K562 (cell line): ENCODE measurements at regions not wholly inside any gene's neighbourhood (a gene's known extent, or its start where the extent isn't known, plus 50 kb on each side); places are given as distances from the start of the nearest gene placed in this dataset.
A peak's percentile ranks its signal among the peaks of the same experiment; 100 is the strongest.

Source experiments
- ARID1B ChIP-seq: fragments of 450-650 bp; IDR thresholded peaks from 2 replicates; pipeline ENCODE4 v1.6.1; 2016; ENCODE audit warnings: antibody characterized with exemption, mild to moderate bottlenecking, inconsistent platforms
- CBFA2T3 ChIP-seq: fragments of 450-650 bp; IDR thresholded peaks from 2 replicates; pipeline ENCODE4 v1.6.1; 2017
- DPF2 ChIP-seq: fragments of 450-650 bp; IDR thresholded peaks from 2 replicates; pipeline ENCODE4 v1.6.1; 2016
- FOSL1 ChIP-seq: fragments of 200-800 bp; sonication (Bioruptor generic); conservative IDR thresholded peaks from 2 replicates; pipeline ENCODE4 v1.6.1; 2016; ENCODE audit warnings: missing genetic modification characterization, missing compliant biosample characterization
- GABPA ChIP-seq: fragments of 200-800 bp; sonication (Bioruptor generic); conservative IDR thresholded peaks from 2 replicates; pipeline ENCODE4 v1.6.1; 2016; ENCODE audit warnings: low read depth, missing genetic modification characterization, missing compliant biosample characterization
- GTF2F1 ChIP-seq: IDR thresholded peaks from 2 replicates; pipeline ENCODE4 v1.6.1; 2011; ENCODE audit warnings: low read depth, low read length, improper control_type of control experiment
- JUND ChIP-seq, 2 experiments: IDR thresholded peaks; 2 replicates in 1 of 2; 3 replicates in 1 of 2; pipeline ENCODE4 v1.6.1; 2011; ENCODE audit warnings: borderline replicate concordance in 2 of 2, low read depth in 2 of 2, low read length in 2 of 2, improper control_type of control experiment in 1 of 2, missing biosample characterization in 1 of 2, missing genetic modification characterization in 1 of 2, missing genetic modification reagents in 1 of 2
- MEIS2 ChIP-seq: fragments of 450-650 bp; IDR thresholded peaks from 2 replicates; pipeline ENCODE4 v1.6.1; 2014; ENCODE audit warnings: mild to moderate bottlenecking; ENCODE audit not compliant: partially characterized antibody
- MTA2 ChIP-seq: fragments of 450-650 bp; IDR thresholded peaks from 2 replicates; pipeline ENCODE4 v1.6.1; 2016; ENCODE audit warnings: low read depth
- MTA3 ChIP-seq: fragments of 450-650 bp; formaldehyde crosslinking; IDR thresholded peaks from 2 replicates; pipeline ENCODE4 v1.6.1; 2017; ENCODE audit warnings: mild to moderate bottlenecking, borderline replicate concordance
- NCOR1 ChIP-seq: fragments of 450-650 bp; IDR thresholded peaks from 2 replicates; pipeline ENCODE4 v1.6.1; 2016; ENCODE audit warnings: mild to moderate bottlenecking, moderate library complexity
- SMAD2 ChIP-seq: fragments of 150-350 bp; IDR thresholded peaks from 2 replicates; pipeline ENCODE4 v1.6.1; 2014; ENCODE audit warnings: low read depth, mild to moderate bottlenecking, low read length
- SMARCA4 ChIP-seq: fragments of 450-650 bp; IDR thresholded peaks from 2 replicates; pipeline ENCODE4 v1.6.1; 2016
- SOX6 ChIP-seq: fragments of 450-650 bp; IDR thresholded peaks from 2 replicates; pipeline ENCODE4 v1.6.1; 2014; ENCODE audit warnings: mild to moderate bottlenecking
- TAL1 ChIP-seq: fragments of 450-650 bp; IDR thresholded peaks from 2 replicates; pipeline ENCODE4 v1.6.1; 2016; ENCODE audit warnings: mild to moderate bottlenecking
- TF ChIP-seq, protein P1 (sequence below): fragments of 200-400 bp; formaldehyde crosslinking; IDR thresholded peaks from 2 replicates; pipeline ENCODE4 v1.6.1; 2017; ENCODE audit warnings: mild to moderate bottlenecking, low read depth, low read length, moderate library complexity
- TF ChIP-seq, protein P2 (sequence below): fragments of 150-350 bp; IDR thresholded peaks from 2 replicates; pipeline ENCODE4 v1.6.1; 2014; ENCODE audit warnings: low read depth, mild to moderate bottlenecking, low read length, borderline replicate concordance
- TF ChIP-seq, protein P3 (sequence below), 2 experiments: IDR thresholded peaks in 1 of 2; conservative IDR thresholded peaks in 1 of 2; 2 replicates each; pipeline ENCODE4 v1.6.1; 2016; ENCODE audit warnings: low read depth in 2 of 2, mild to moderate bottlenecking in 1 of 2, missing compliant biosample characterization in 1 of 2, missing genetic modification characterization in 1 of 2, moderate library complexity in 1 of 2

DNA sequence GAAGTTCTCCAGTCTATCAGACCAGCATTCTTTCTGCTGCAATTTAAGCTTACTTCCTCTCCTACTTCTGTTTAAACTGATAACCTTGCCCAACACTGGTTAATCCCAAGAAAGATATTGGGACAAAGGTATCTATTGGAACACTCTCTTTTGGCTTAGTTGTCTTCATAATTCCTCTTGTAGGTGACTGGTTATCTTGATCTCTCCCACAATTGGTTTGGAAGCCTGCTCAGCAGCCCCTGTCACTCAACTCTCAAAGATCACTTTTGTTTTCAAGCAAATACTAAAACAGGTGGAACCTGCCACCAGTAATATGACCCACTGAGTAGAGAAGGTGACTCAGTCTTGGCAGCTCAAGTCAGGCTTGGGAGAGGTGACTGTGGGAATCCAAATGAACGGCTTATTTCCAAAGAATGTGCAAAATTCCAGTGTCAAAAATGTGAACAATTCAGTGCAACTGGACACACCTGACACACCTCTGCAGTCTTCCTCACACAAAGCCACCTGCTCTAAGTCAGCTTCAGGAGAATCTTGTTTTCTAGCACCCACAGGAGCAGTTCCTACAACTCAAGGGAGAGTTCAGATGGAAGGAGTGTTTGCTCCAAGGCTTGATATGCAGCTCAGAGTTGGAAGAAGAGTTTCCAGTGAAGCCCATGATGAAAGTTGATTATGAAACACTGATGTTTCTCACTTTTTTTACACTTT lies 83.2 kb upstream of the SLC38A2 start (continued):
- peak; percentile 42; the same call in 1 of the 2 replicates for TF ChIP-seq SMARCA4
- TF ChIP-seq SMAD2: no peak
- TF ChIP-seq TAL1: peak; percentile 55; the same call in 1 of the 2 replicates
- TF ChIP-seq MEIS2: peak; percentile 43
- TF ChIP-seq JUND (IDR thresholded peaks at IDR 0.05; ENCODE audit: borderline replicate concordance, low read depth, low read length): 0 out of 2 replicates have a peak, but pooled peaks have one; percentile 5
- no peak for TF ChIP-seq JUND (tag; IDR thresholded peaks at IDR 0.05; ENCODE audit: borderline replicate concordance, low read depth, low read length)
- peak; percentile 76 for TF ChIP-seq CBFA2T3
- peak; percentile 81 for TF ChIP-seq SOX6
- peak; percentile 51; the same call in 1 of the 2 replicates for TF ChIP-seq FOSL1 (tag)
- TF ChIP-seq, protein P1, sequence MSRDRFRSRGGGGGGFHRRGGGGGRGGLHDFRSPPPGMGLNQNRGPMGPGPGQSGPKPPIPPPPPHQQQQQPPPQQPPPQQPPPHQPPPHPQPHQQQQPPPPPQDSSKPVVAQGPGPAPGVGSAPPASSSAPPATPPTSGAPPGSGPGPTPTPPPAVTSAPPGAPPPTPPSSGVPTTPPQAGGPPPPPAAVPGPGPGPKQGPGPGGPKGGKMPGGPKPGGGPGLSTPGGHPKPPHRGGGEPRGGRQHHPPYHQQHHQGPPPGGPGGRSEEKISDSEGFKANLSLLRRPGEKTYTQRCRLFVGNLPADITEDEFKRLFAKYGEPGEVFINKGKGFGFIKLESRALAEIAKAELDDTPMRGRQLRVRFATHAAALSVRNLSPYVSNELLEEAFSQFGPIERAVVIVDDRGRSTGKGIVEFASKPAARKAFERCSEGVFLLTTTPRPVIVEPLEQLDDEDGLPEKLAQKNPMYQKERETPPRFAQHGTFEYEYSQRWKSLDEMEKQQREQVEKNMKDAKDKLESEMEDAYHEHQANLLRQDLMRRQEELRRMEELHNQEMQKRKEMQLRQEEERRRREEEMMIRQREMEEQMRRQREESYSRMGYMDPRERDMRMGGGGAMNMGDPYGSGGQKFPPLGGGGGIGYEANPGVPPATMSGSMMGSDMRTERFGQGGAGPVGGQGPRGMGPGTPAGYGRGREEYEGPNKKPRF: no peak
- TF ChIP-seq MTA3: 0 out of 2 replicates have a peak, but pooled peaks have one; percentile 24
- no peak for TF ChIP-seq GTF2F1
- TF ChIP-seq, protein P2, sequence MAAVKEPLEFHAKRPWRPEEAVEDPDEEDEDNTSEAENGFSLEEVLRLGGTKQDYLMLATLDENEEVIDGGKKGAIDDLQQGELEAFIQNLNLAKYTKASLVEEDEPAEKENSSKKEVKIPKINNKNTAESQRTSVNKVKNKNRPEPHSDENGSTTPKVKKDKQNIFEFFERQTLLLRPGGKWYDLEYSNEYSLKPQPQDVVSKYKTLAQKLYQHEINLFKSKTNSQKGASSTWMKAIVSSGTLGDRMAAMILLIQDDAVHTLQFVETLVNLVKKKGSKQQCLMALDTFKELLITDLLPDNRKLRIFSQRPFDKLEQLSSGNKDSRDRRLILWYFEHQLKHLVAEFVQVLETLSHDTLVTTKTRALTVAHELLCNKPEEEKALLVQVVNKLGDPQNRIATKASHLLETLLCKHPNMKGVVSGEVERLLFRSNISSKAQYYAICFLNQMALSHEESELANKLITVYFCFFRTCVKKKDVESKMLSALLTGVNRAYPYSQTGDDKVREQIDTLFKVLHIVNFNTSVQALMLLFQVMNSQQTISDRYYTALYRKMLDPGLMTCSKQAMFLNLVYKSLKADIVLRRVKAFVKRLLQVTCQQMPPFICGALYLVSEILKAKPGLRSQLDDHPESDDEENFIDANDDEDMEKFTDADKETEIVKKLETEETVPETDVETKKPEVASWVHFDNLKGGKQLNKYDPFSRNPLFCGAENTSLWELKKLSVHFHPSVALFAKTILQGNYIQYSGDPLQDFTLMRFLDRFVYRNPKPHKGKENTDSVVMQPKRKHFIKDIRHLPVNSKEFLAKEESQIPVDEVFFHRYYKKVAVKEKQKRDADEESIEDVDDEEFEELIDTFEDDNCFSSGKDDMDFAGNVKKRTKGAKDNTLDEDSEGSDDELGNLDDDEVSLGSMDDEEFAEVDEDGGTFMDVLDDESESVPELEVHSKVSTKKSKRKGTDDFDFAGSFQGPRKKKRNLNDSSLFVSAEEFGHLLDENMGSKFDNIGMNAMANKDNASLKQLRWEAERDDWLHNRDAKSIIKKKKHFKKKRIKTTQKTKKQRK: no peak
- TF ChIP-seq ARID1B: peak; percentile 81
- TF ChIP-seq MTA2: peak; percentile 30; the same call in 1 of the 2 replicates
- 0 out of 2 replicates have a peak, but pooled peaks have one; percentile 37 for TF ChIP-seq DPF2
- TF ChIP-seq NCOR1: peak; percentile 62; the same call in 1 of the 2 replicates
- TF ChIP-seq, protein P3, sequence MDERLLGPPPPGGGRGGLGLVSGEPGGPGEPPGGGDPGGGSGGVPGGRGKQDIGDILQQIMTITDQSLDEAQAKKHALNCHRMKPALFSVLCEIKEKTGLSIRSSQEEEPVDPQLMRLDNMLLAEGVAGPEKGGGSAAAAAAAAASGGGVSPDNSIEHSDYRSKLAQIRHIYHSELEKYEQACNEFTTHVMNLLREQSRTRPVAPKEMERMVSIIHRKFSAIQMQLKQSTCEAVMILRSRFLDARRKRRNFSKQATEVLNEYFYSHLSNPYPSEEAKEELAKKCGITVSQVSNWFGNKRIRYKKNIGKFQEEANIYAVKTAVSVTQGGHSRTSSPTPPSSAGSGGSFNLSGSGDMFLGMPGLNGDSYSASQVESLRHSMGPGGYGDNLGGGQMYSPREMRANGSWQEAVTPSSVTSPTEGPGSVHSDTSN (CRISPR knock-in tag; IDR thresholded peaks at IDR 0.05; ENCODE audit: low read depth): peak; percentile 61
- TF ChIP-seq, protein P3 (tag; conservative IDR thresholded peaks at IDR 0.05; ENCODE audit: low read depth): 0 out of 2 replicates have a peak, but pooled peaks have one; percentile 25
- TF ChIP-seq GABPA (tag): no peak
